Cardiac septum (tissue), 1 donor: ENCODE measurements at regions not wholly inside any gene's neighbourhood (a gene's known extent, or its start where the extent isn't known, plus 50 kb on each side); places are given as distances from the start of the nearest gene placed in this dataset.

Source experiments
- DNase-seq: peaks from one replicate; pipeline ENCODE4 v3.0.0-alpha.2; 2020; ENCODE audit warnings: low spot score
- intact Hi-C: fragments of 100-400 bp; cut with DNase I; formaldehyde crosslinking; loops from one replicate; pipeline ENCODE4 v1.14.0; 2022
- donor health status: DM: no; HTN: no; CAD: no.

- DNase-seq: no peak
- intact Hi-C loops: no loop called here
Measured at GRCh38 chr9:28714188-28714587, 1140.9 kb upstream of the C9orf72 start.

- intact Hi-C loops: no loop called here
Measured at GRCh38 chr9:28718226-28718625, 1144.9 kb upstream of the C9orf72 start.

GRCh38 chr9:28720746-28721145 is 1147.5 kb upstream of the C9orf72 start:
- intact Hi-C loops: no loop called here

More at GRCh38 chr9:28718226-28718625, 1144.9 kb upstream of the C9orf72 start:
- DNase-seq: no peak

GRCh38 chr9:28730111-28730510 is 1156.8 kb upstream of the C9orf72 start:
- DNase-seq: no peak
- intact Hi-C loops: no loop called here

More at GRCh38 chr9:28720746-28721145, 1147.5 kb upstream of the C9orf72 start:
- DNase-seq: no peak

GRCh38 chr9:28735738-28736342 is 1162.6 kb upstream of the C9orf72 start:
- intact Hi-C loops: no loop called here
- no peak for DNase-seq

- DNase-seq: no peak
- intact Hi-C loops: no loop called here
Measured at GRCh38 chr9:28741459-28741858, 1168.2 kb upstream of the C9orf72 start.

- no peak for DNase-seq
- intact Hi-C loops: no loop called here
Measured at GRCh38 chr9:28747351-28747985, 1174.2 kb upstream of the C9orf72 start.

GRCh38 chr9:28750136-28750535 is 1176.9 kb upstream of the C9orf72 start:
- intact Hi-C loops: no loop called here
- DNase-seq: no peak

GRCh38 chr9:28758341-28758740 is 1185.1 kb upstream of the C9orf72 start:
- no peak for DNase-seq
- intact Hi-C loops: no loop called here

GRCh38 chr9:28758971-28759370 is 1185.7 kb upstream of the C9orf72 start:
- DNase-seq: no peak
- intact Hi-C loops: no loop called here

- no peak for DNase-seq
- intact Hi-C loops: no loop called here
Measured at GRCh38 chr9:28762167-28762566, 1188.9 kb upstream of the C9orf72 start.

GRCh38 chr9:28764532-28764931 is 1191.3 kb upstream of the C9orf72 start:
- intact Hi-C loops: no loop called here

GRCh38 chr9:28770226-28770625 is 1196.9 kb upstream of the C9orf72 start:
- intact Hi-C loops: no loop called here
- DNase-seq: no peak

More at GRCh38 chr9:28764532-28764931, 1191.3 kb upstream of the C9orf72 start:
- DNase-seq: no peak

GRCh38 chr9:28770827-28771226 is 1197.5 kb upstream of the C9orf72 start:
- DNase-seq: no peak
- intact Hi-C loops: no loop called here

- intact Hi-C loops: no loop called here
- no peak for DNase-seq
Measured at GRCh38 chr9:28774433-28775235, 1201.4 kb upstream of the C9orf72 start.

- DNase-seq: no peak
- intact Hi-C loops: no loop called here
Measured at GRCh38 chr9:28779243-28779642, 1206.0 kb upstream of the C9orf72 start.

- intact Hi-C loops: no loop called here
- no peak for DNase-seq
Measured at GRCh38 chr9:28781481-28781880, 1208.2 kb upstream of the C9orf72 start.

GRCh38 chr9:28782630-28783029 is 1209.3 kb upstream of the C9orf72 start:
- intact Hi-C loops: no loop called here
- DNase-seq: no peak

- DNase-seq: no peak
- intact Hi-C loops: no loop called here
Measured at GRCh38 chr9:28792716-28793115, 1219.4 kb upstream of the C9orf72 start.

GRCh38 chr9:28799876-28800275 is 1226.6 kb upstream of the C9orf72 start:
- DNase-seq: no peak

More at GRCh38 chr9:28799876-28800275, 1226.6 kb upstream of the C9orf72 start:
- intact Hi-C loops: no loop called here
